Spleen (tissue), 11 donors: ENCODE measurements at regions not wholly inside any gene's neighbourhood (a gene's known extent, or its start where the extent isn't known, plus 50 kb on each side); places are given as distances from the start of the nearest gene placed in this dataset.

Experiments
- DNase-seq: peaks from one replicate; pipeline ENCODE4 v3.0.0-alpha.2; 2020
- H3K27ac ChIP-seq, 8 donors: fragments of 200-600 bp; sonication (generic) in 7 of 8; 1 replicate in 4 of 8; 2 replicates in 4 of 8; pipeline versions ENCODE4 v1.5.0 to v1.8.0; 2016 to 2021; ENCODE audit warnings: inconsistent platforms in 4 of 8, mild to moderate bottlenecking in 4 of 8, moderate library complexity in 1 of 8
- H3K27me3 ChIP-seq, 7 donors: fragments of 200-600 bp; sonication (generic) in 6 of 7; replicated peaks in 1 of 7; 1 replicate in 4 of 7; 2 replicates in 3 of 7; pipeline versions ENCODE4 v1.5.0 to v1.8.0; 2016 to 2021; ENCODE audit warnings: inconsistent platforms in 3 of 7, mild to moderate bottlenecking in 1 of 7
- H3K36me3 ChIP-seq, 6 donors: fragments of 200-600 bp; sonication (generic) in 5 of 6; 1 replicate in 4 of 6; 2 replicates in 2 of 6; pipeline versions ENCODE4 v1.5.0 to v1.8.0; 2016 to 2021; ENCODE audit warnings: inconsistent platforms in 2 of 6
- H3K4me1 ChIP-seq, 6 donors: fragments of 200-600 bp; sonication (generic) in 5 of 6; 1 replicate in 3 of 6; 2 replicates in 3 of 6; pipeline versions ENCODE4 v1.5.0 to v1.8.0; 2016 to 2021; ENCODE audit warnings: inconsistent platforms in 3 of 6
- H3K4me3 ChIP-seq, 8 donors: fragments of 200-600 bp; sonication (generic) in 7 of 8; 1 replicate in 4 of 8; 2 replicates in 4 of 8; pipeline versions ENCODE4 v1.5.0 to v1.8.0; 2016 to 2021; ENCODE audit warnings: inconsistent platforms in 4 of 8, mild to moderate bottlenecking in 4 of 8, moderate library complexity in 2 of 8
- H3K9me3 ChIP-seq, 8 donors: fragments of 200-600 bp; sonication (generic) in 7 of 8; 1 replicate in 4 of 8; 2 replicates in 4 of 8; pipeline versions ENCODE4 v1.5.0 to v1.8.0; 2016 to 2021; ENCODE audit warnings: inconsistent platforms in 4 of 8
- CTCF ChIP-seq, 11 experiments: fragments of 200-600 bp in 7 of 11; fragments of 450-650 bp in 4 of 11; sonication (generic) in 4 of 11; IDR thresholded peaks in 8 of 11; conservative IDR thresholded peaks in 3 of 11; 1 replicate in 7 of 11; 2 replicates in 4 of 11; pipeline versions ENCODE4 v1.4.0 to v1.8.0; 2016 to 2021; ENCODE audit warnings: antibody characterized with exemption in 11 of 11, inconsistent platforms in 4 of 11, mild to moderate bottlenecking in 1 of 11
- POLR2A ChIP-seq, 3 donors: fragments of 450-650 bp; IDR thresholded peaks; one replicate each; pipeline ENCODE4 v1.5.1; 2017; ENCODE audit warnings: antibody characterized with exemption in 3 of 3, mild to moderate bottlenecking in 1 of 3
- POLR2AphosphoS5 ChIP-seq, 3 donors: sonication (generic); formaldehyde crosslinking; IDR thresholded peaks; one replicate each; pipeline ENCODE4 v1.5.1; 2017; ENCODE audit warnings: antibody characterized with exemption in 3 of 3
- whole genome bisulfite sequencing, 5 donors: extraction: QIAGEN DNeasy Blood & Tissue Kit in 3 of 5; methylation state at CpG; one replicate each; pipeline versions ENCODE4 v1.1.5 to v1.1.7; 2013 to 2018; 5-methylcytosine and 5-hydroxymethylcytosine counted together
- intact Hi-C: fragments of 100-400 bp; cut with DNase I; formaldehyde crosslinking; loops from one replicate; pipeline ENCODE4 v1.15.0; 2023; ENCODE audit warnings: low total_unique reads
- donor health status: healthy with polysubstance abuse.
- donor health status: DM: no; HTN: no; CAD: no; lungs with moderate emphysema.
- donor health status: DM: no; HTN: no; CAD: no.
- donor health status: Bipolar disorder and iron deficiency.
- donor health status: healthy.
- donor health status: DM: no; HTN: no; CAD: no.
- donor health status: DM: yes; HTN: yes; CAD: no.

DNA sequence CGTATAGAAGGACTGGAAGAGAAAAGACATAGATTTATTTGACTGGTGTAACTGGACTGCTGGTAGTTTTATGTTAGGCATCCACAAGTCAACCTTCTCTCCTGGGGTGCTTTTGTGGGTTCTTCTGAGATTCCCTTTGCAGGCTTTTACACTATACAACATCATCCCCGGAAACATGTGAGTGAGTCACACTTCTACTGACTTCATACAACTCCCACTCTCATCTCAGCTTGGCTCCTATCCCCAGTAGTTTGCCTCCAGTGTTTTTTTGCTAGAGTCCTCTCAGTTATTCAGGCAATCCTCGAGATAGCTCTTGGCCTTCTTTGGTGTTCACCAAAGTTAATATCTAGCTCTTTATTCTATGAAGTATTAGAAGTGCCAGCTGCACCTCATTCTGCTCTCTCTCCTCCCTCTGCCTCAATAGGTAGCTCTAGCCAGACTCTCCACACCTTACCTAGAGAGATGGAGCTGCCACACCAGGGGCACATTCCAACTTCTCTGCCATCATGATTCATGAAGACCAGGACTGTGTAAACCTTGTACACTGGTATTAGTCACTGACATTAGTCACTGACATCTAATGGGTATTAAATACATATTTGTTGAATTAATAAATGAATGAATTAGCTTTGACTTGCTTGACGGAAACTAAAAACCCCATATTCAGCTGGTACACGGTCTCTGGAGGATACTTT is 281.9 kb downstream of the PPP1R3A start:
- Histone ChIP-seq H3K27me3 (no peaks in the 10 kb centered on the region), H3K4me1 (no peaks in the 10 kb centered on the region), H3K27ac (no peak overlapping the region), H3K9me3 (no peaks in the 10 kb centered on the region), H3K36me3 (no peaks in the 10 kb centered on the region), H3K4me3 (no peak overlapping the region)
- no peak for DNase-seq
- WGBS, 5 donors = 67 to 78% (median 76%) methylated on average over 5 of the region's 5 CpGs
- intact Hi-C loops = no loop called here
- TF ChIP-seq POLR2AphosphoS5 (IDR thresholded peaks at IDR 0.05) = no peak
- no peak for TF ChIP-seq CTCF (IDR thresholded peaks at IDR 0.05 in 8 of 11, conservative IDR thresholded peaks at IDR 0.05 in 3 of 11)
- no peak for TF ChIP-seq POLR2A (IDR thresholded peaks at IDR 0.05)

GRCh38 chr7:113635492-113635891 is 283.3 kb downstream of the PPP1R3A start:
- Histone ChIP-seq H3K9me3 (no peaks in the 10 kb centered on the region), H3K27ac (no peak overlapping the region), H3K4me1 (no peaks in the 10 kb centered on the region), H3K36me3 (no peaks in the 10 kb centered on the region), H3K27me3 (no peaks in the 10 kb centered on the region), H3K4me3 (no peak overlapping the region)
- DNase-seq = no peak
- intact Hi-C loops = no loop called here
- no peak for TF ChIP-seq POLR2AphosphoS5 (IDR thresholded peaks at IDR 0.05)

- H3K36me3 ChIP-seq = no peaks in the 10 kb centered on the region
- WGBS, 5 donors = 86 to 92% (median 87%) methylated on average over 3 of the region's 3 CpGs
- H3K27me3 ChIP-seq = no peaks in the 10 kb centered on the region
- TF ChIP-seq CTCF (IDR thresholded peaks at IDR 0.05 in 8 of 11, conservative IDR thresholded peaks at IDR 0.05 in 3 of 11) = no peak
- no peak for TF ChIP-seq POLR2AphosphoS5 (IDR thresholded peaks at IDR 0.05)
- TF ChIP-seq POLR2A (IDR thresholded peaks at IDR 0.05) = no peak
- no peak for DNase-seq
- H3K4me3 ChIP-seq = no peak overlapping the region
- no peaks in the 10 kb centered on the region for H3K4me1 ChIP-seq
- intact Hi-C loops = no loop called here
- H3K27ac ChIP-seq = no peak overlapping the region
- H3K9me3 ChIP-seq = no peaks in the 10 kb centered on the region
Observed at GRCh38 chr7:113633073-113633472, 285.7 kb downstream of the PPP1R3A start.

DNA sequence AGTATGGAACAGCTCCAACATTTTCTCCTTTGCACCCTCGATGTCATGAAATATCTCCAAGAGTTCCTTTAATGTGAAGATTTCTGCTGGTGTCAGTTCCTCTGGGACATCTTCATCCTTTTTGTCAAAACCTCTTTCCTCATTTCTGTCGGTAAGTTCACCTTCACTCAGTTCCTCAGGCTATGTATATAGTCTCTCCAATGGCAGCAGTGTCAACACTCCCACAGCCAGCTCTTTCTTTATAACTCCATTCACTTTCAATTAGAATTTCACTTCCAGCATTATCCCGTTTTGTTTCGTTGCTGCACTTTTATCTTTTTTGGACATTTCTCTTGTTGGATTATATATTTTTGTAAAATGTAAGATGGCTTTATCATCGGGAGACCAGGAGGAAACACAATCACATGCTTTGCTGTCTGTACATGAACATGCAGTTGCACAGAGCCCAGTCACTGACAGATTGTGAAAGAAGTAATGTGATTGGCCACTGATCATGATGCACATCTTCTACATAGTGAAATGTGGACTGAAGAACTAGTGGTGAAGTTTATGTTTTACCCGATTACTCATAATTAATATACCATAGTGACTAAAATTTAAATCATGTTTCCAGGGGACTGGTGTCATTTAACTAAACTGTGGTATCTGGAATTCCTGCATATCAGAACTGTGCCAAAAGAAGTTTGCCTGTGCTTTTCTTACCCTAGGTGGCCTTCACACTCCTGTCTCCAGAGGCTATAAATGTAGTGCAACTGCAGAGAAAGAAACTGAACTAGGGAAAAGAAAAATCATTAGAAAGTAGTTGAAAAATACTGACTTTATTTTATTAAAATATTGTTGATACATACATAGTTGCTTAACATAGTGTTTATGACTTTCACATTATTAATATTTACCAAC is 289.6 kb downstream of the PPP1R3A start:
- no peak for DNase-seq
- H3K27me3 ChIP-seq = no peaks in the 10 kb centered on the region
- H3K9me3 ChIP-seq = no peaks in the 10 kb centered on the region
- H3K4me3 ChIP-seq = no peak overlapping the region
- WGBS, 5 donors = 71 to 90% (median 82%) methylated on average over 6 of the region's 6 CpGs
- H3K4me1 ChIP-seq = no peaks in the 10 kb centered on the region
- intact Hi-C loops = no loop called here
- TF ChIP-seq CTCF (IDR thresholded peaks at IDR 0.05 in 8 of 11, conservative IDR thresholded peaks at IDR 0.05 in 3 of 11) = no peak
- no peak for TF ChIP-seq POLR2A (IDR thresholded peaks at IDR 0.05)
- TF ChIP-seq POLR2AphosphoS5 (IDR thresholded peaks at IDR 0.05) = no peak
- H3K36me3 ChIP-seq = no peaks in the 10 kb centered on the region
- H3K27ac ChIP-seq = no peak overlapping the region
